Spleen (tissue), 7 donors: ENCODE measurements at regions not wholly inside any gene's neighbourhood (a gene's known extent, or its start where the extent isn't known, plus 50 kb on each side); places are given as distances from the start of the nearest gene placed in this dataset.

Experiments
- POLR2A ChIP-seq, 3 donors: fragments of 450-650 bp; IDR thresholded peaks; one replicate each; pipeline ENCODE4 v1.5.1; 2017; ENCODE audit warnings: antibody characterized with exemption in 3 of 3, mild to moderate bottlenecking in 1 of 3
- POLR2AphosphoS5 ChIP-seq, 3 donors: sonication (generic); formaldehyde crosslinking; IDR thresholded peaks; one replicate each; pipeline ENCODE4 v1.5.1; 2017; ENCODE audit warnings: antibody characterized with exemption in 3 of 3
- TF ChIP-seq, protein P1 (sequence below), 11 experiments: fragments of 200-600 bp in 7 of 11; fragments of 450-650 bp in 4 of 11; sonication (generic) in 4 of 11; IDR thresholded peaks in 8 of 11; conservative IDR thresholded peaks in 3 of 11; 1 replicate in 7 of 11; 2 replicates in 4 of 11; pipeline versions ENCODE4 v1.4.0 to v1.8.0; 2016 to 2021; ENCODE audit warnings: antibody characterized with exemption in 11 of 11, inconsistent platforms in 4 of 11, mild to moderate bottlenecking in 1 of 11
- donor health status: DM: no; HTN: no; CAD: no; lungs with moderate emphysema.
- donor health status: DM: no; HTN: no; CAD: no.
- donor health status: DM: no; HTN: no; CAD: no.

DNA sequence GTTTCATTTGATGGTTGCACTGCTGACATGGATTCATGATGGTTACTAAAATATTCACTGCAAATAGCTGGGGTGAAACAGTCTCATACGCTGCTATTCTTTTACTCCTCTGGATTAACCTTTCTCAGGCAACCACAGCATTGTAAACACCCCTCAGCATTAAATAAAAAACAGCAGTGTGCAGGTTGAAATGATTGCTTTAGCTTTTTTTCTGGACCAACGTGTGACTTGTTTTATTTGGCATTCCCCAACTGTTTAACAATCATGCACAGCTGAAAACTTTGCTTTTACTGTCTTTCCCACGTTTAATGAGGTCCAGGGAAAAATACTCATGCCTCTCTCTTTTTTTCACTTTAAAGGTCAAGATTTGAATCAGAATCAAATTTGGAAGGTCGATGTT, 490.8 kb downstream of the RAPGEF2 start:
- TF ChIP-seq, protein P1, sequence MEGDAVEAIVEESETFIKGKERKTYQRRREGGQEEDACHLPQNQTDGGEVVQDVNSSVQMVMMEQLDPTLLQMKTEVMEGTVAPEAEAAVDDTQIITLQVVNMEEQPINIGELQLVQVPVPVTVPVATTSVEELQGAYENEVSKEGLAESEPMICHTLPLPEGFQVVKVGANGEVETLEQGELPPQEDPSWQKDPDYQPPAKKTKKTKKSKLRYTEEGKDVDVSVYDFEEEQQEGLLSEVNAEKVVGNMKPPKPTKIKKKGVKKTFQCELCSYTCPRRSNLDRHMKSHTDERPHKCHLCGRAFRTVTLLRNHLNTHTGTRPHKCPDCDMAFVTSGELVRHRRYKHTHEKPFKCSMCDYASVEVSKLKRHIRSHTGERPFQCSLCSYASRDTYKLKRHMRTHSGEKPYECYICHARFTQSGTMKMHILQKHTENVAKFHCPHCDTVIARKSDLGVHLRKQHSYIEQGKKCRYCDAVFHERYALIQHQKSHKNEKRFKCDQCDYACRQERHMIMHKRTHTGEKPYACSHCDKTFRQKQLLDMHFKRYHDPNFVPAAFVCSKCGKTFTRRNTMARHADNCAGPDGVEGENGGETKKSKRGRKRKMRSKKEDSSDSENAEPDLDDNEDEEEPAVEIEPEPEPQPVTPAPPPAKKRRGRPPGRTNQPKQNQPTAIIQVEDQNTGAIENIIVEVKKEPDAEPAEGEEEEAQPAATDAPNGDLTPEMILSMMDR (IDR thresholded peaks at IDR 0.05 in 8 of 11, conservative IDR thresholded peaks at IDR 0.05 in 3 of 11), result no peak
- TF ChIP-seq POLR2A (IDR thresholded peaks at IDR 0.05) (no peak), POLR2AphosphoS5 (IDR thresholded peaks at IDR 0.05) (no peak)
